Hematopoietic multipotent progenitor cell treated with erythropoietin and hydrocortisone succinate and interleukin-3 and kit ligand, for 8 days (in vitro differentiated cells): ENCODE measurements at regions not wholly inside any gene's neighbourhood (a gene's known extent, or its start where the extent isn't known, plus 50 kb on each side); places are given as distances from the start of the nearest gene placed in this dataset.
"Not testable (repeated sequence)": the region's sequence is repeated elsewhere in the genome, so short reads cannot be mapped to it uniquely, and the experiment has no call there.

Source experiments
- DNase-seq: peaks from one replicate; pipeline ENCODE4 v3.0.0-alpha.2; 2015

DNA sequence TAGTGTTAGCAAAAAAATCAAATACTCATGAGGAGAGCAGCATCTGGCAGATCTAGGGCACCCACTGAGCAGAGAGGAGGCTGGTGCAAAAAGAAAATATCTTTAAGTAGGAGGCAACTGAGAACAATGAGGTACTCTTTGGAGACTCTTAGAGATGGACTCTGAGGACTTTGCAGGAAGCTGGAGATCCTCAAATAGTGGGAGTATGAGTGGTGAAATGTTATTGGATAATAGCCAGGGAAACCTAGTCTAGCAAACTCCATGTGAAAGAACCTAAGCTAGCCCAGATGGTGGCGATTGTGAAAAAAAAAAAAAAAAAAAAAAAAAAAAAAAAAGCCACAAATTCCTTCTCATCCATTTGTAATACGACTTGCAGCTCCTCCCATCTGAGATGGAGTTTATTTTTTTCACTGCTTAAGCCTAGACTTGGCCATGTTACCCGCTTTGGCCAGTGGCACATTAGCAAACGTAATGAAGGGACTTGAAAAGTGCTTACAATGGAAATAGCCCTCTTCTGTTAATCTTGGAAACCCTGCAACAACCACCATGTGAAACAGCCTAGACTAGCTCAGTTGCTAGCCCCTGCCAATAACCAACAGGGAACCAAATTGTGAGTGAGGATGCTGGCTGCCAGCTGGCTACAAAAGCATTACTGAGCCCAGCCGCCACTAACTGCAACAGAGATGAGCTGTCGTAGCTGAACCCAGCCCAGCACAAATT is 476.2 kb downstream of the KLF12 start:
- DNase-seq: no peak

DNA sequence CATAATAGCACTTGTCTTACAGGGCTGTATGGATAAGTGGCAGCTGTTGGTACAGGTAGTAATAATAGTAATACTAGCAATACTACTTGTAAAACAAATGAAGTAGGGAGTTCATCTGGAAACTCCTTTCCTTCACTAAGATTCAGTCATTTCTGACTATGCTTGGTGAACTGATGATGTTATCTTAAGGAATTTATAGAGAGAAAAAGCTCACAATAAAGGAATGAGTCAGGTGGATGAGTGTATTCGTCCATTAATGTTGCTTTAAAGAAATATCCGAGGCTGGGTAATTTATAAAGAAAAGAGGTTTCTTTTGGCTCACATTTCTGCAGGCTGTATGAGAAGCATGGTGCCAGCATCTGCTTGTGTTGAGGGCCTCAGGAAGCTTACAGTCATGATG is 477.3 kb downstream of the KLF12 start:
- DNase-seq: no peak

DNA sequence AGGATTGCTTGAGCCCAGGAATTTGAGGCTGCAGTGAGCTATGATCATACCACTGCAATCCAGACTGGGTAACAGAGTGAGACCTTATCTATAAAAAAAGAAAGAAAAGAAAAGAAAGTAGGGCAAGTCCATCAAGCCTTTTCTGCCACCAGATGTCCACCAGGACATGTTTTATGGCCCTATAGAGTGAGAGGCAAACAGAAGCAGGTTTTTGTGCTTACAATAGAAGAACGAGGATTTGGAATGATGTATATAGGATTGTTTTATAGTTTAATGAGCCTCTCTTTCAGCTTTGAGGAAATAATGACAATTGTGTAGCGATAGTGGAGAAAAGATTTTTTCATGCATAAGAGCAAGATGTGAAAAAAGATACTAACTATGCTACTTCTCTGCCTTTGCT is 480.5 kb downstream of the KLF12 start:
- no peak for DNase-seq

DNA sequence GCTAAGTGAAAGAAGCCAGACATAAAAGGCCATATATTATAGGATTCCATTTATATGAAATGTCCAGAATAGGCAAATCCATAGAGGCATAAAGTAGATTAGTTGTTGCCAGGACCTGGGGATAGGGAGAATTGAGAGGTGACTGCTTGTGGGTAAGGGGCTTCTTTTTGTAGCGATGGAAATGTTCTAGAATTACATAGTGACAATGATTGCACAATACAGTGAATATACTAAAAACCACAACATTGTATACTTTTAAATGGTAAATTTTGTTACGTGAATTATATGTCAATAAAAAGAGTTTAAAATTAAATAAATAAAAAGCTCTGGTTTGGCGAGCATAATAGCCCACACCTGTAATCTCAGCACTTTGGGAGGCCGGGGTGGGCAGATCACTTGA is 486.8 kb downstream of the KLF12 start:
- DNase-seq: no peak

DNA sequence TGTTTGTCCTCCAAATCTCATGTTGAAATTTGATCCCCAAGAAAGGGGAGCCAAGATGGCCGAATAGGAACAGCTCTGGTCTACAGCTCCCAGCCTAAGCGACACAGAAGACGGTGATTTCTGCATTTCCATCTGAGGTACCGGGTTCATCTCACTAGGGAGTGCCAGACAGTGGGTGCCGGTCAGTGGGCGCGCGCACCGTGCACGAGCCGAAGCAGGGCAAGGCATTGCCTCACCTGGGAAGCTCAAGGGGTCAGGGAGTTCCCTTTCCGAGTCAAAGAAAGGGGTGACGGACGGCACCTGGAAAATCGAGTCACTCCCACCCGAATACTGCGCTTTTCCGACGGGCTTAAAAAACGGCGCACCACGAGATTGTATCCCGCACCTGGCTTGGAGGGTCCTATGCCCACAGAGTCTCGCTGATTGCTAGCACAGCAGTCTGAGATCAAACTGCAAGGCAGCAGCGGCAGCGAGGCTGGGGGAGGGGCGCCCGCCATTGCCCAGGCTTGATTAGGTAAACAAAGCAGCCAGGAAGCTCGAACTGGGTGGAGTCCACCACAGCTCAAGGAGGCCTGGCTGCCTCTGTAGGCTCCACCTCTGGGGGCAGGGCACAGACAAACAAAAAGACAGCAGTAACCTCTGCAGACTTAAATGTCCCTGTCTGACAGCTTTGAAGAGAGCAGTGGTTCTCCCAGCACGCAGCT is 493.6 kb downstream of the KLF12 start:
- not testable (repeated sequence) for DNase-seq

DNA sequence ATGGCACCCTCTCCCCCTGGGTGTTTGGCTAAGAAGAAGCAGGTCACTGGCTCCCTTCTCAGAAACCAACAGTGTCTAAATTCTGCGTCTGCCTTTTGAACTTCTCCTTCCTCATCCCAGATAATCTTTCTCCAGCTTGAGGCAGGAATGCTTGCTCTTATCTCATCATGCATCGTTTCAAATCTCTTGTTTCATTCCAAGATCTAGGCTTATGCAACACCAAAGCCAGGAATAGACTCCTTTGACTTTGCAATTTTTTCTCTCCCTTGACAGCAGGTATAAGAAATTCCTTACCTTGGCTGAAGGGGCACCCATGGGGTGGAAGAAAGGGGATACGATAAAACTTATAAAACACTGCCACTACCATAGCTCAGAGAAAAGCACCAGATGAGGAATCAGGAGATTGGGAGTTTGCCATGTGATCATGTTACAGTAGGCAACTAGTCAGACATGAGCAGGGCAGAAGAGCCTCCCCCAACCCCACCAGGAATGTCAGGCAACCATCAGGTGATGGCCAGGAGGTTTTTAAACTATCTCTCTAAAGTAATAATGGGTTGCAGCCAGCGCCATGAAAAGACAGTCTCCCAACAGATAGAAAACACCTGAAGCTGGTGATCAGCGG is 498.9 kb downstream of the KLF12 start:
- DNase-seq: no peak

DNA sequence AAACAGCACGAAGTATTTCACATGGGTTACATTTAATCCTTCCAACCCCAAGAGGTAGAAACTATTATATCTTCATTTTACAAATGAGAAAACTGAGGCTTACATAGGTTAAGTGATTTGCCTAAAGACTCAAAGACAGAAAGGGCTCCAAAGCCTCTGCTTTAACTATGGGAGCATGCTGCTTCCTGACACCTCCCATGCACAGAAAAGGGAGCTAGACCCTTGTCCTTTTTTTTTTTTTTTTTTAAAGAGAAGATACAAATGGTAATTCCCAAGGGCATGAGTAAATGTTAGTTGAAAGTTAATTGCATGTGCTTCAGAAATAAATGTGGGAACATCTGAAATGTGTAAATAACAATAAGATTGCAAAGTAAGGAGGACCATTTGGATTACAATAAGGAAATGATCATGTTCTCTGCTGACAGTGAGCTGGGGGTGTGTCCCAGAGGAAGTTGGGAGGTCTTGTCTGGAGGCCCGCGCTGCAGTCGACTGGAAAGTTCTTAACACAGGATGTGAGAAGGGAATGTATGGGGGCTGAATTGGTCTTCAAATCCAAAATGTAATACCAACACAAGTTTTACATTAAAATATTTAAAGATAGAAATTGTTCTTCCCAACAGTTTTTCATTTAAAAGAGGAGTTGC is 500.3 kb downstream of the KLF12 start:
- DNase-seq: no peak

DNA sequence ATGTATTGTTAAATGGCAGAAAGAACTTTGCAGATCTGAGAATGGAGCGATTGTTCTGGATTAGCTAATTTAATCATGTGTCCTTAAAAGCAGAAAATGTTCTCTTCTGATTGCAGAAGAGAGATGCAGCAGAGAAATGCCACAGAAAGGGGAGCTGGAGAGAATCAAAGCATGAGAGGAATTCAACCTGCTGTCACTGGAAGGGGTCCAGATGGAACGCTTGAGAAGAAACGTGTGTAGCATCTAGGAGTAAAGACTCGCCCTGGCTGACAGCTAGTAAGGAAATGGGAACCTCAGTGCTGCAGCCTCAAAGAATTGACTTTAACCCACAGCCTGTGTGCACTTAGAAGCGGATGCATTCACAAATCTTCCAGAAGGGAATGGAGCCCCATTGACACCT is 502.8 kb downstream of the KLF12 start:
- DNase-seq: no peak

DNA sequence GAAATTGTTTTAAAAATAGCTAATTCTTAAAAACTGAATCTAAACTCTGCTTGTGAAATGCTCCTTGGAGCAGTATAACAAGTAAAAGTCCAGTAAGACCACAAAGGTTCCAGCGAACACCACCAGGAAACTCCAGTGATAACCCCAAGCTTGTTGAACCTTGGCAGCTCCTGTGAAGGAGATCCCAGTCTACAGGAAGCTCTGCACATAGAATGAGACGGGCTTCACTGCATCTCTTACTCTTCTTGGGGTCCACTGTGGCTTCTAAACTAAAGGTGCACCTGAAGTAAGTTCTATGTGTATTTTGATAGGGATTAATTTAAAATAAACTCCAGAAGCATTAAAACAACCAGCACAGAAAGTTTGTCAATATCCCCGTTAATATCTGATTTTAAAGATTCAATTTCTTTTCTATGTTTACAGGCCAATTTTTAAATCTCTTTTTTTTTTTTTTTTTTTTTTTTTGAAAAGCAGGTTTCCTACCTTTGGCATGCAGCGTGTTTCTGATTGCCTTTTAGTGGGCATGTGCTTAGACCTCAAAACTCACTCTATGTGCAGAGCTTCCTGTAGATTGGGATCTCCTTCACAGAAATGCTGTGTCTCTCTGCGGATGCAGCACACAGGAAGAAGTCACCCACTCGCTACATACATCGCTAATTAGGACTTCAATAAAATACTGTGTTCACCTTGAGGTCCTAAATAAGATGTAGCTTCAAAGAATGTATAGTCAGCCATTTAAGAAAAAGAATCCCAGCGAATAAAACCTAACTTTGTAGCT is 508.5 kb downstream of the KLF12 start:
- no peak for DNase-seq

DNA sequence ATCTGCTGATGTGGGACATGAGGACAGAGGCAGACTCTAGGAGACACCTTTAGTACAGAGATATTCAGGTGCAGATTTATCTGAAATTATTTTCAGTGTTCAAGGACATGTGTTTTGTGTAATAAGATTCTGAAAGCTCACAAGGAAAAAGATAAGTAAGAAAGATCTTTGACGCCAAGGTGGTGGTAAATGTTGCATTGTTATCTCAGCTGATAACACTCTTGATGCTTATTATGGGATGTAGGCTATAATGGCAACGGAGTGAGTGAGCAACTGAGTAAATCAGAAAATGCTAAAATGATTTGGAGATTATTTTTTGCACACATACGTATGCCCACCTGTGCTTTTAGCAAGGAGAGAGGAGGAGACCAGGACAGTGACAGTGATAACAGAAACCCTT is 510.9 kb downstream of the KLF12 start:
- DNase-seq: no peak

DNA sequence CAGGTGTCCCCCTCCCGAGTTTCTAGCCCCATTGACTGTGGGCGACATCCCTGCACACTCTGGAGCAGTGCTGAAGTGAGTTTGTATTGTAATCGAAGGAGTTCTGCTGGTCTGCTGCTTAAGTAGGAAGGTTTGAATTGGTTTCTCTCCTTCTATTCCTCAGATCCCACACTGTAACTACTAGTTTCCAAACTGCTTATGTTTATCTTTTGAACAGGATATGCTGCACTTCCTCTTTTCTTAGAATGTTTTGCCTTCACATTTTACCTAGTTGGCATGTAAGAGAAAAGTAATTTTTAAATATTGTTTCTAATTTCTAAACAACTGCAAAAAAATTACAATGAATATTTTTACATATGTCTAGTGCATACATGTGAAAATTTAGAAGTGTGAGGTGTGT is 511.8 kb downstream of the KLF12 start:
- peak; percentile 26 for DNase-seq

DNA sequence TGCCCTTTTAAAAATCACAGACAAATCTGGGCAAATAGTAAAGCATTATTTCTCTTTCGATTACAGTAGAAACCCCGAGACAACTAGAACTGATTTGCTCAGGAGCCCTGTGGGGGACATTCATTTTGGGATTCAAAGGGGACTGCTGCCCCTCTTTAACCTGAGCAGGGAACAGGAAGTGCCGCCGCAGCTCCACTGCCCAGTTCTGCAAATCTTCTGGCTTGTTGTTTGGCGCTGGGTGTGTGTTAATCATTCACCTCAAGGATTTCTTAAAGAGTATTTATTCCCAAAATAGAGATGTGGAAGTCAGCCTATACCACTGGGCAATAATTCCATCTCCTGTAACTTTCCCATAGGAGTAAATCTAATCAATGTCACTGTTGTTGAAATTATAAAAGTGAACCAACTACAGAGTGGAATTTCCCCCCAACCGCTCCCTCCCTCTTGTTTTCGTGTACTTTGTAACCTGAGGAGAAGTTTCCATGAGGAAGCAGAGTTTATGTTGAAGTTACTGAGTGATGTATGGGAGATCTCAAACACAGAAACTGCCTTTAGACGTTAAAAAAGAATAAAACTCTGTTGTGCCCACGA is 515.8 kb downstream of the KLF12 start:
- DNase-seq: no peak

DNA sequence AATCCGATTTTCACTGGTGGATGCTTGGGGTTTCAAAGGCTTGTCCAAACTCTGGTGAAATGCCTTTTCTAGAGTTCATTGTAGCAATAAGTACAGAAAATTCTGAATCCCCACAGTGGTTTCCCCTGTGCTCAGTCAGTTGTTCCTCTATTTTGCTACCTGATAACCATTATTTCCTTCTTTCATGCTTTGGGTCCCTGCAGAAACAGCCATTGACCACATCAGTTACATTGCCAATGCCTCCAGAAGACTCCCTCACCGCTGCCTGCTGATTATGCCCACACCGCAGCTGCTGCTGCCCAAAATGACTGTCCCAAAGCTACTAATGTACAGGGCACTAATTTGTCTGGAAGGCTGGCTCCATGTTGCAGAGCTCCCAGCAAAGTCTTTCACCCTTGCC is 517.3 kb downstream of the KLF12 start:
- no peak for DNase-seq

DNA sequence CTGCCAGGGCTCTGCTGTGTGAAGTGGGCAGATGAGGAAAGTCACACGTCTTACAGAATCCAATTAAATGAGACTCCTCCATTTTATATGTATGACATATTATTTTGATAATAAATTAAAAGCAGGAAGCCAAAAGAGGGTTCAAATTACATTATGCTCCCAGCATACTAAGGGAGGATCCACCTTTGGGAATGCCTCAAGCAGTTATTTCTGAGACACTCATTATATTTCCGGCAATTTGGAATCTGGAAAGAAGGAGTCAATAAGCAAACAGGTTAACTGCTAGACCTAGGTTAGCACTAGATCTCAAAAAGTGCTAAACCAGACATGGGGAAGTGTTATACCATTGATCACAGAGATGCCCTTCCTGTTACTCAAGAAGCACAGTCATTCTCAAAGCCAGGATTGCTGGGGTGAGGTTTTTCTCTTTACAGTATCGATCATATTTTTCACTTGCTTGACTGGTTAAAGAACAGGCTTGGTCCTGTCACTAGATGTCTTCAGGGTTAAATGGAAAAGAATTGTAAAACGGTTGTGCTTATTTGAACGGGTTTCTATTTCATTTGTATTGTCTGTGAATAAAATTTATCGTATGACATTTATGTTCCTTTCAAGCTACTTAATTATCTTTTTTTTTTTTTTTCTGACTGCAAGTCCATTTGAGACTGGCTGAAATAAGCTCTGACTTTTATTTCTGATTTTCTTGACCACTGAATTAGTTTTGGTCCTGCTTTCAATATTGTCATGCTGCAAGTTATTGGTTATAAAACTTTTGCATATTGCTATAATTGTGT is 523.2 kb downstream of the KLF12 start:
- no peak for DNase-seq

DNA sequence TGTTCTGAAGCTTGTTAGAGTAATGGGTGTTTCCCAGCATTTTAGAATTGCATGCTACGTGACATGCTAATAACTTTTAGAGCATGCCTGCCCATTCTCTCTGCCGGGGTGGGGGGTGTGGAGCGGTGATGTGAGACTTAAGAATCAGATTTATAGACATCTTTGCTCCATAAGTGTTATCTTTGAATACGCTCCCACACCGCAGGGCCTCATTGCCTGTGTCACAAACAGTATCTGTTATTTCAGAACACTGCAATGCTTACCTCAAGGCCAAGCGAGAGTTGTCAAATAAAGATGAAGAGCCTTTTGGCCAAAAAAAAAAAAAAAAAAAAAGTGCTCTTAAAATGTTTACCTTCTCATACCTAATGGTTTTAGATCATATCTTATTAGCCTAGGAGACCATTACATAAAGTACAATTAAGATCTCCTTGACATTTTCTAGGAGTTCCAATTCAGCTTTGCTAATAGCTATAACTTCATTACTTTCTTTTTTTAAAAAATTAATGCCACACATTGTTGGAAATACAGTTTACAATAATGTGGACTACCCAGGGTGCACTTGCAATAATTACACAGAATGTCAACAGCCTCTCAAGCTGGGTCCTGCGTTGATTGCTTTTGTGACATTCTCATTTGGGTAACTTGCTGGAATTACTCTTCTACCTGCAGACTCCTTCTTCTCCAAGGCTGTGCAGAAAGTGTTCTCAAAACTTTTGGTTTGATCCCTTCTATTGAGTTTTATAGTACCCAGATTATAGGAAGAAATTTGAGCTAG is 525.3 kb downstream of the KLF12 start:
- no peak for DNase-seq

DNA sequence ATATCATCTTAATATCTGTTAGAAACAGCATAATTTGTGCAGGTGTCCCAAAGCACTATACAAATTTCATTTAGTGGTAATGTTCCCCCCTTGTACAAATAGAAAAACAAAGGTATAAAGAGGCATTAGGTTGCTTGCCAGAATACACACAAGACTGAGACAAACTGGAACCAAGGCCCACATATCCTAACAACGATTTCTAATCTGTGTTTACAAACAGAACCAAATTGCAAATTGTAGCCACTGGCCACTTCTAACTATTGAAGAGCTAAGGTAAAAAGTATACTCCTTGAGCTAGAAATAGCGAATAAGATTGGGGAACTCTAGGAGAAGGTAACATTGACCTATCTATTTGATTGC is 526.1 kb downstream of the KLF12 start:
- no peak for DNase-seq

DNA sequence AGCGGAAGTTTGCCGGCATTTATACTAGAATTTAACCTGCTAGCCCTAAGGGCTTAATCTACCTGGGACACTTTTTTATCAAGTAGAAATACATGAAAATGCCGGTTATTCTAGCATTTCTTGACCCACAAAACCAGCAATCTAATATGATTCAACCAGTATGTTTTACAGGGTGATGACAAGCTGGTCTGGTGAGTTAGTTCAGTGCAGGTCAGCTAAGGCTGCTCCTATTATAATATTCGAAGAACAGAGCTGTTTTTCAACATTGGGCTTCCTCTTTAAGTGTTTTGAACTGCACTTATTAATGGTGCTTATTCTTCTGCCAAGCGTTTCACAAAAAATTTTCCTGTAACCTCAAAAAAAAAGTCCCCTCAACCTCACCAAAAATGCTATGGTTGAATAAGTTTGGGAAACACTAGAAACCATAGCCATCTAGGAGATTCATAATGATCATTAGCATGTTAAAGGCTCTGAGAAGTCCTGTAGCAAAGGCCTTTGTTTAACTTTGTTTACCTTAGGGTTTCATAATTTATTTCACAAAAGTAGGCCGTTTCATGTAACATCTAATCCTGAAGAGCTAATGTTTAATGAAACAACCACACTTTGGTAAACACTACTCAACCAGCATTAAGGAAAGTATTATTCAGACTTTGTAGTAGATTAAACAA is 526.6 kb downstream of the KLF12 start:
- DNase-seq: no peak

DNA sequence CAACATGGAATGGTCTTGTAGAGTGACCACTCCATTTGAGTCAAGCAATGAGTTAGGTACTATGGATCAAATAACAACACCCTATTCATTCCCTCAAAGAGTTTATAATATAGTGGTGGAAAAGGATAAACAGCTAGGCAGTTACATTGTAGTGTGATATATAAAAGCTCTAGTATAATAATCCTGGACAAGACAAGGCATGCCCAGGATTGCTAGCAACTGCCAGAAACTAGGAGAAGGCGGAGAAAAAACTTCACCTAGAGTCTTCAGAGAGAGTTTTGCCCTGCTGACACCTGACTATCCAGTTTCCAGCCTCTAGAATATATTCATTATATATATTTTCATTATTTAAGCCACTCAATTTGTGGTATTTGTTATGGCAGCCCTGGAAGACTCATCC is 530.6 kb downstream of the KLF12 start:
- no peak for DNase-seq

DNA sequence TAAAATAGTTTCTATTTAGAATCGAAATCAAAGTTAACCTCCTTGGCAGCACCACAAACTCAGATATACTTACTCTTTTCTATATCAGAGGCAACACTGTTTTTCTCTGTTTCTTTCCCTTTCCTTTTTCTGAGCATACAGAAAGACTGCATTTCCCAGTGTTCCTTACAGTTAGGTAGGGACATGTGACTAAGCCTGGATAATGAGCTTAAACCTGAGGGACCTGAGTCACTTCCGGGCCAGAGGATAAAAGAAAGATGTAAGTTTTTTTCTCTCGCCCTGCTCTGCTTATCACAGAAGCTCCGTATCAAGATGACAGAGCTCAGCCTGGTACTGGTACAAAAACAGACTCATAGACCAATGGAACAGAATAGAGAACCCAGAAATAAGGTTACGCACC is 531.9 kb downstream of the KLF12 start:
- no peak for DNase-seq

DNA sequence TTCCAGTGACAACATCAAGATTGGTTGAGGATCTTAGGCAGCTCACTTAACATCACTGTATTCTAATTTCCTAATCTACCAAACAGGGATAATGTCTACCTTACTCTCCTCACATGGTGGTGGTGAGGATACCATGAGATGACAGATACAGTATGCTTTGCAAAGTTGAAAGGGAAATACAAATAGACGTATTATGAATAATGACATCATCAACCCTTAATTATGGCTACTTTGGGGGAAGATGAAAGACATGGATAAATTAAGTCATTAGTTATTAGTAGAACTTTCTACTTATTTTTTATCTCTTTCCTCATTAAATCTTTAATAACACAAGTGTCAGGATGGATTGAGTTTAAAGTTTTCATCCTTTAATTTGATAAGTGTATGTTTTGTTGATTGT is 532.5 kb downstream of the KLF12 start:
- DNase-seq: no peak
